ENCODE measurements at regions not wholly inside any gene's neighbourhood (a gene's known extent, or its start where the extent isn't known, plus 50 kb on each side); places are given as distances from the start of the nearest gene placed in this dataset.

DNA sequence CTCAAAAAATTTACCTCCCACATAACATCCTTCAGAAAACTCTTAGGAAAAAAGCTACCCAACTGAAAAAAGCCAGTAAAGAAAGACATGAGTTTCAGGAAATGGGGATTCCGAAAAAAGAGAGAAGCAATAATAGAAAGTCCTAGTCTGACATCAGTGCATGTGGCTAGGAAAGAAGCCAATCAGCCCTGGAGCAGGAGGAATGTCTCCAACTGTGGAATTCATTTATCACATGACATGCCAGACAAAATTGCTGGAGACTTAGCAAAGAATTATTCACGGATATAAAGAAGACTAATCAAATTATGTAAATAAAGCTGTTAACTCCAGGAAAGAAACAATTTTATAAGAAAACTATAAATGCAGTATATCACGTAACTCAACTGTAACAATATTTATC, 258.9 kb upstream of the RARB start:
- ChIA-PET CTCF (no interaction called here), POLR2A (no interaction called here)
- Histone ChIP-seq H3K27me3 (ENCODE audit: control insufficient read depth, insufficient read depth, low read length) (no peaks in the 10 kb centered on the region), H3K9me3 (ENCODE audit: control insufficient read depth, insufficient read depth, low read length) (no peaks in the 10 kb centered on the region; the same call in none of the 2 replicates), H3K4me3 (ENCODE audit: low read depth, low read length) (no peak overlapping the region), H3K27ac (ENCODE audit: low read depth, low read length) (no peak overlapping the region)
- DNase-seq (ENCODE audit: low read depth, low spot score), result no peak
- TF ChIP-seq CTCF (IDR thresholded peaks at IDR 0.05; ENCODE audit: low read depth, low read length), result no peak

DNA sequence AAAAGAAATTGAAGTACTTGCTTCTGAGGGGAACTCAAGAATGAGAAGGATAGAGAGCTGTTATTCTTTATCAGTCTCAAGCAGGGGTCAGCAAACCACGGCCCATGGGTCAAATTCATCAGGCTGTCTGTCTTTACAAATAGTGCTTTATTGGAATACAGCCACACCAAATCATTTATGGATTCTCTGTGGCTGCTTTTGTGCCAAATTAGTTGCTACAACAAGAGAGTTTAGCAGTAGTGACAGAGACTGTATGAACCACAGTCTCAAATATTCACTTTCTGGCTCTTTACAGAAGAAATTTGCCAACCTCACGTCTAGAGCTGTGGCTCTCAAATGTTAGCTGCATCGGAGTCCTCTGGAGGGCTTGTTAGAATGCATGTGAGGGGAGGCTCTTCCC, 258.0 kb upstream of the RARB start:
- Histone ChIP-seq H3K27ac (ENCODE audit: low read depth, low read length) (no peak overlapping the region), H3K4me3 (ENCODE audit: low read depth, low read length) (no peak overlapping the region), H3K9me3 (ENCODE audit: control insufficient read depth, insufficient read depth, low read length) (no peaks in the 10 kb centered on the region; the same call in none of the 2 replicates), H3K27me3 (ENCODE audit: control insufficient read depth, insufficient read depth, low read length) (no peaks in the 10 kb centered on the region)
- POLR2A ChIA-PET, result no interaction called here
- CTCF ChIA-PET, result no interaction called here
- no peak for TF ChIP-seq CTCF (IDR thresholded peaks at IDR 0.05; ENCODE audit: low read depth, low read length)
- DNase-seq (ENCODE audit: low read depth, low spot score), result no peak

DNA sequence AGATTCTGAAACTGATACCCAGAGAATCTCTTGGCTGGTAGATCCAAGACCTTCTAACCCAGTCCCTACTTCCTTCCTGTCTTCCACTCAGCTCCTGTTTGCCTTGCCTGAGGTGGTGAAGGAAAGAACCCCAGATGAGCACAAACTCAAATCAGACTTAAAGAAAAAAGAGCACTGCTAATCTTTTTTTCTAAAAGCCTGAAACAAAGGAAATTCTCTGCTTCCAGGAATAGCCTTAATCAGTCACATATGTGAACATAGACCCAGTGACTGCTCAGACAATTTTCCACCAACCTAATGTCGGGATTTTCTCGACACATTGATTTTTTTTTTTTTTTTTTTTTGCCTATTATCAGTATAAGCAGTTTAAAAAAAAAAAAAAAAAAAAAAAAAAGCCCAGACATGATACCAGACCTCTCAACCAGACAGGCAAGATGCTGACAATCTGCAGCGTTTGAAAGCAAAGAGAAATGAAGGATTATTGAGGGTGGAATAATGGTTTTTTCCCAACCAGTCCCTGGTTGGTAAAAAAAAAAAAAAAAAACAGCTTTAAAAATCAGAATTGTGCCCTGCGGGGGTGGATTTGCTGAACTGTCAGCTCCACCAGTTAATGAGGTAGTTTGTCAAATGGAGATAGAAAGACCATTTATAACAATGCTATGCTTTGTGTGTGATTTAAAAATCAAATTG, 256.8 kb upstream of the RARB start:
- TF ChIP-seq CTCF (IDR thresholded peaks at IDR 0.05; ENCODE audit: low read depth, low read length), result no peak
- ChIA-PET CTCF (interaction anchor here (0.5 kb wide), 1 partner anchor 1548 kb away, joined by 7 read pairs; no protein-coding TSS in a partner anchor), POLR2A (no interaction called here)
- Histone ChIP-seq H3K27ac (ENCODE audit: low read depth, low read length) (no peak overlapping the region), H3K27me3 (ENCODE audit: control insufficient read depth, insufficient read depth, low read length) (no peaks in the 10 kb centered on the region), H3K4me3 (ENCODE audit: low read depth, low read length) (no peak overlapping the region), H3K9me3 (ENCODE audit: control insufficient read depth, insufficient read depth, low read length) (no peaks in the 10 kb centered on the region; the same call in none of the 2 replicates)
- no peak for DNase-seq (ENCODE audit: low read depth, low spot score)

DNA sequence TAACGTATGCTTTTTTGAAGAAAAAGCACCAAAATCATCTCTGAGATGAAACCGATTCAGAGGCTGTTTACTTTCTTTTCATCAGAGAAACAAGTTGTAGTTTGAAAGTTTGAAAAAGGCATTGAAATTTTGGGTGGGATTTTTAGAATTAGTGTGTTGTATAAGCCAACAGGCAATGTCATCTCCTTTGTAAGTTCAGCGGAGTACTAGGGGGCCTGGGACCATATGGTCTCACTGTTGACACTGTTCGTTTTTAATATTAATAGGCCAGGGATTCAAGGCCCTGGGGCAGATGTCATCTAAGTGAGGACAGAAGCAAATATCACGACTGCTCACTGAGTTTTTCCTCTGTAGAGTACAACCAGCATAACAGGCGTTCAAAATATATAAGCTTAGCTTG, 256.2 kb upstream of the RARB start:
- ChIA-PET POLR2A (no interaction called here), CTCF (no interaction called here)
- Histone ChIP-seq H3K9me3 (ENCODE audit: control insufficient read depth, insufficient read depth, low read length) (no peaks in the 10 kb centered on the region; the same call in none of the 2 replicates), H3K27me3 (ENCODE audit: control insufficient read depth, insufficient read depth, low read length) (no peaks in the 10 kb centered on the region), H3K27ac (ENCODE audit: low read depth, low read length) (no peak overlapping the region), H3K4me3 (ENCODE audit: low read depth, low read length) (no peak overlapping the region)
- no peak for TF ChIP-seq CTCF (IDR thresholded peaks at IDR 0.05; ENCODE audit: low read depth, low read length)
- DNase-seq (ENCODE audit: low read depth, low spot score), result no peak

DNA sequence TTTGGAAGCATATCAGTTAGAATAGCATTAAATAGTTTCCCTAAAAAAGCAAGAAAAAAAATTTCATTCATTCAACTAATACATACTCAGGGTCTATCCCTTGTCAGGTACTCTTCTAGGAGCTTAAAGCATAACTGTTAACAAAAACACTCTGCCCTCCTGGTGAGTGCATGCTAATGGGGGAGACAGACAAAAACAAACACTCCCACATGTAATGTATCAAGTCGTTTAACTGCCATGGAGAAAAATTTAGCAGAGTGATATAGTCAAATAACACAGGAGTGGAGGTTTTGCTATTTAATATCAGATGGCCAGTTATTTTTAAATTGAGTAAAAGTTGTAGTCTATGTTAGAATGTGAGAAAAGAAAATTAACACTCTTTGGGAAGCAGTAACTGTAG, 254.5 kb upstream of the RARB start:
- no peak for TF ChIP-seq CTCF (IDR thresholded peaks at IDR 0.05; ENCODE audit: low read depth, low read length)
- no peak for DNase-seq (ENCODE audit: low read depth, low spot score)
- no peaks in the 10 kb centered on the region; the same call in none of the 2 replicates for H3K9me3 ChIP-seq (ENCODE audit: control insufficient read depth, insufficient read depth, low read length)
- no peak overlapping the region for H3K4me3 ChIP-seq (ENCODE audit: low read depth, low read length)
- ChIA-PET CTCF (no interaction called here), POLR2A (no interaction called here)
- H3K27me3 ChIP-seq (ENCODE audit: control insufficient read depth, insufficient read depth, low read length), result no peaks in the 10 kb centered on the region
- no peak overlapping the region for H3K27ac ChIP-seq (ENCODE audit: low read depth, low read length)
